NCI-H146 treated with DMSO at 0.1 percent for 48 hours (cell line): ENCODE measurements at regions not wholly inside any gene's neighbourhood (a gene's known extent, or its start where the extent isn't known, plus 50 kb on each side); places are given as distances from the start of the nearest gene placed in this dataset.
"Not testable (repeated sequence)": the region's sequence is repeated elsewhere in the genome, so short reads cannot be mapped to it uniquely, and the experiment has no call there.

Experiments used
- DNase-seq: peaks from one replicate; lab custom pipeline; 2025; ENCODE audit not compliant: unreplicated experiment; lab: John Stamatoyannopoulos, UW

DNA sequence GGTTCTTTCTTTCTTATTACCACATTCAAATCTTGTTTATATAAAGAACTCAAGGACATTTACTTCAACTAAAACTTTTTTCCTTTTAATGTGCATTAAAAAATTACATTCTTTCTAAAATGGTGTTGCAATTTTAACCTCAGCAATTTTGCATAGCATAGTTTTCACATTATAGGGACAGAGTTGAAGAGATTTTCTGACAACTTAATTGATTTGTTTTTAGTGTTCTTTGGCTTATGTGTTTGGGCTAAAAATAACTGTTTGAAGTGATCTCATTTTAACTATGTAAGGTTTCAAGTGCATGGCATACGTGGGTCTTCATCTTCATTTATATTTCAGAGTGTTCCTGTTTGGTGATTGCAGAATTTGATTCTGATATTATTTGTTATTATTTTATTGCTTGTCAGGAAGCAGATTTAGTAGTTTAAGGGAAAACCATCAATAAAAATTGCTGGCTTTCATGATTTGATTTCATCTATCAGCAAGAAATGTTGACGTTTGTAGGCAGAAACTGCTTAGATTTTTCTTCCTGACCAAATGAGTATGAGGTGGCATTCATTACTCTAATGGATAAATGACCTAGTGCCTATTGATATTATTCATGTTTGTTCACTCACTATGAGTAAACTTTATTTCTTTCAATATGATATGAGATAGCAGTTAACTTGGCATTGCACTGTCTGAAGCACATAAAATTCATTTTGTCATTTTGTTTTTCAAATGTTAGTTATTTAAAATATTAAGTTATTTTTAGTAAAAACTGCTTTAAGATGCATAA is 398.4 kb downstream of the NUP35 start:
- DNase-seq, result no peak

DNA sequence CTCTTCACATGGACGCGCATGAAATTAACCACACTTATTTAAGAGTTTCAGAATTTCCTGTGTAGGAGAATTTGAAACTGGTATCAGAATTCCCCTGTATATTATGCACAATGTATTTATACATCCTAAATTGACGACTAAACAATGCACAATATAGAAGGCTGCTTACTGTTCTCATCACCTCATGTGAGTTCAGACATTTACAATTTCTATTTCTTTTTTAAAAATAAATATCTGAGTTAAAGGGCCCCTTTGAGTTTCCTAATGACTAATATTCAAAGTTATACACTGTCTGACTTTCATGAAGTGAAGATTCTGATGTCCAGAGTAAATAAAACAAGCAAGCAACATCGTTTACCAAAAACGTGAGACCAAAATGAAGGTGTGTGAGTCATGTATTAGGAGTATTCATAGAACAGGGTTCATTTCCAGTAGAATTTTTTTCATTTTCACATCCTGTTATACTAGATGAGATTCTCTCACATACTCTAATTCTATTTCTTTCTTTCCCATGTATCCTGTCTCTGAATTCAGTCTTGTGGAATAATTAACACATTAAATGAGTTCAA is 406.2 kb downstream of the NUP35 start:
- DNase-seq, result no peak

DNA sequence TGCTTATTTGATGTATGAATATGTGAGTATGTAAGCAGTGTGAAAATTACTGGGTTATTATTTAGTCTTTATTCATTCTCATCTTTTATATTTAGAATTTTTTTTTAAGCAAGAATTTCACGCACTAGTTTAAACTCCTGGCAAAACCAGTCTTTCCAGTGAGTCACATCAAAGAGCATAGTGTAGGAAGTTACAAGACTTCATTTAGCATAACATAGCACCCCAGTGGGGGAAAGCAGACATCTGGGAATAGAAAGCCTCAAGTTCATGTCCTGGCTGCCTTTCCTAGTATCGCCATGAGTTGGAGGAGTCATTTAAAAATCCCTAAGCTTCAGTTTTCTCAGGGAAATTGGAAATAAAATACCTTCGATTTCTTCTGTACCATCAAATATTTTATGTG is 408.3 kb downstream of the NUP35 start:
- DNase-seq, result no peak

DNA sequence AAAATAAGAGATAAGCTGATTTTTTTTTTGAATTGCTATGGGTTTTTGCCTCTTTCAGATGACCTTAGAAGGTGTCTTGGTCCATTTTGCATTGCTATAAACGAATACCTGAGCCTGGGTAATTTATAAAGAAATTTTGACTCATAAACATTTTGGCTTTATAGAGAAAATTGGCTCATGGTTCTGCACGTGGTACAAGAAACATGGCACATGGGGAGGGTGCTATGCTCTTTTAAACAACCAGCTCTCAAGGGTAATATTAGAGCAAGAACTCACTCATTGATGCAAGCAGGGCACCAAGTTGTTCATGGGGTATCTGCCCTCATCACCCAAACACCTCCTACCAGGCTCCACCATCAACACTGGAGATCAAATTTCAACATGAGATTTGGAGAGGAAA is 408.8 kb downstream of the NUP35 start:
- DNase-seq, result no peak

DNA sequence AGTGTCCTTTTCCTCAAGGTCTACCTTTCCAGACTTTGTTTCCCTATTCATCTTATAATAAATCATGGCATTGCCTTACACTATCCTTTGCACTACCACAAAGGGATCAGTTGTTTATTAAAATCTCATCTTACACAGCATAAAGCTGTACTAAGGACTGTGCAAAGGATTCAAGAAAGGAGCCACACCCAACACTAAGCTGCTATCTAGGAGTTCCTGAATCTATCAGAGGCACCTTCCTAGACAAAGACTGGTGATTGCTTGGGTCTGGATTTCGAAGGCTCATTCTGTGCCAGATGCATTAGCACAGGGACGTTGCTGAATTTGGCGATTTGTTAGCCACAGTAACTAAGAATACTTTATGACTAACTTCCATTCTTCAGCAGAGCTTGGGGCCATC is 412.0 kb downstream of the NUP35 start:
- DNase-seq, result no peak

DNA sequence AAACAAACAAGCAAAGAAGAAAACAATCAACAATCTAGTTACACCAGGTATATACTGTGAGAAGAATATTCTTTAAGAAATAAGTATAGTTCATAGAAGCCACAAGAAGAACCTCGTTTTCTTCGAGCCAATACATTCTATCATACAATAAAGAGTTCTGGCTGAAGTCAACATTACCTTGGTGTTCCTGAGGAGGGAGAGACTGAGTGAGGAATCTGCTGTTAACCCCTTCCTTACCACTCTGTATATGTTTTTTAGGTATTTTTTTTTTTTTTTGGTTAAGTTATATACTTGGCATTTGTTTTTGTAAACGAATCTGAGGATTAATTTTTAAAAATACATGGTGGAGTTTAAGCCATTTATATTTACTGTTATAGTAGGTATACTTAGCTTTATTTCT is 412.5 kb downstream of the NUP35 start:
- no peak for DNase-seq

DNA sequence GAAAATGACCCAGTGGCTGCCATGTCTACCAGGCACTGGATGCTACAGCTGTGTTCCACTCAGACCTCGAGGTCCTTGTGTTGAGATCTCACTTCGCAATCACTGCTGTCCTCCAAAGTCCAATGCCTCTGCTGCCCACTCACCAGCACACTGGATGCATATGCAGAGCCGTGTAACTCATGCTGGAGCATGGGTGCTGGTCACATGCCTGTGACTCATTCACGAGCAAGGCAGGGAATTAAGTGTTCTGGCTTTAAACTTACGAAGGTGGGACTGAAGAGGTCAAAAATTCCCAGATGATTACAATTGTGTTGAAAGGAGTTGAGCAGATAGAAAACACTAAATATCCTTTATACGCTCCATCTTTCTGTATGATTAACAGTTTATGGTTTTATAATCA is 417.5 kb downstream of the NUP35 start:
- no peak for DNase-seq

DNA sequence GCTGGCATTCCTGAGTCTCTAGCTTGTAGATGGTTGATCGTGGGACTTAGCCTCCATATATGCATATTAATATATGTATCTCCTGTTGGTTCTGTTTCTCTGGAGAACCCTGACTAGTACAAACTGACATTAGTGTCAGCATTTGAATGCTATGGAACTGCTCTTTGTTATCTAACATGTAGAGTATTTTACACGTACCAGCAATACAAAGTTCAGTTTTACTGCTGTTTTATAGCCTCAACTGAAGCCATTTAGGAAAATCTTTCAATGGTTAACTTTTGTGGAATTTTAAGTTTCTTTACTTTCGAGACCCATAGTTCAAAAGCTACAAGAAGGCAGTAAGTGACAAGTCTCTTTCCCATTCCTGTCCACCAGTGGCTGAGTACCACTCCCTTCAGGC is 418.4 kb downstream of the NUP35 start:
- DNase-seq, result no peak

DNA sequence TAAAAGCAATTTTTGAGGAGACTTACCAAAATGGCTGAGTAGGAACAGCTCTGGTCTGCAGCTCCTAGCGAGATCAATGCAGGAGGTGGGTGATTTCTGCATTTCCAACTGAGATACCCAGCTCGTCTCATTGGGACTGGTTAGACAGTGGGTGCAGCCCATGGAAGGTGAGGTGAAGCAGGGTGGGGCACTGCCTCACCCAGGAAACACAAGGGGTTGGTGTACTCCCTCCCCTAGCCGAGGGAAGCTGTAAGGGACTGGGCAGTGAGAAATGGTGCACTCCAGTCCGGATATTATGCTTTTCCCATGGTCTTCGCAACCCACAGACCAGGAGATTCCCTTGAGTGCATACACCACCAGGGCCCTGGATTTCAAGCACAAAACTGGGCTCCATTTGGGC is 419.0 kb downstream of the NUP35 start:
- DNase-seq, result no peak

DNA sequence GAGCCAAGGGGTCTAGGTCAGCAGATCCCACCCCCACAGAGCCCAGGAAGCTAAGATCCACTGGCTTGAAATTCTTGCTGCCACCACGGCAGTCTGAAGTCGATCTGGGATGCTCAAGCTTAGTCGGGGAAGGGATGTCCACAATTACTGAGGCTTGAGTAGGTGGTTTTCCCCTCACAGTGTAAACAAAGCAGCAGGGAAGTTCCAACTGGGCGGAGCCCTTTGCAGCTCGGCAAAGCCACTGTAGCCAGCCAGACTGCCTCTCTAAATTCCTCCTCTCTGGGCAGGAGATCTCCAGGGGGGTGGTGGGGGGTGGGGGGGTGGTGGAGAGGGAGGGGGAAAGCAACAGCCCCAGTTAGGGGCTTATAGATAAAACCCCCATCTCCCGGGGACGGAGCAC is 419.5 kb downstream of the NUP35 start:
- DNase-seq, result no peak

DNA sequence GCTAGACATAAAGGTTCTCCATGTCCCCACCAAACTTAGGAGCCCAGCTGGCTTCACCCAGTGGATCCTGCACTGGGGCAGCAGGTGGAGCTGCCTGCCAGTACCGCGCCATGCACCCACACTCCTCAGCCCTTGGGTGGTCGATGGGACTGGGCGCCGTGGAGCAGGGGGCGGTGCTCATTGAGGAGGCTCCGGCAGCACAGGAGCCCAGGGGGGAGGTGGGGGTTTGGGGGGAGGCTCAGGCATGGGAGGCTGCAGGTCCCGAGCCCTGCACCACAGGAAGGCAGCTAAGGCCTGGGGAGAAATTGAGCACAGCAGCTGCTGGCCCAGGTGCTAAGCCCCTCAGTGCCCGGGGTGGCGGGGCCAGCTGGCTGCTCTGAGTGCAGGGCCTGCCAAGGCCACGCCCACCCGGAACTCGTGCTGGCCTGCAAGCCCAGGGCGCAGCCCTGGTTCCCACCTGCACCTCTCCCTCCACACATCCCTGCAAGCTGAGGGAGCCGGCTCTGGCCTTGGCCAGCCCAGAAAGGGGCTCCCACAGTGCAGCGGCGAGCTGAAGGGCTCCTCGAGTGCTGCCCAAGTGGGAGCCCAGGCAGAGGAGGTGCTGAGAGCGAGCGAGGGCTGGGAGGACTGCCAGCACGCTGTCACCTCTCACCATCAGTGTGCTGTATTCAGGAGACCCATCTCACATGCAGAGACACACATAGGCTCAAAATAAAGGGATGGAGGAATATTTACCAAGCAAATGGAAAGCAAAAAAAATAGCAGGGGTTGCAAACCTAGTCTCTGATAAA is 422.5 kb downstream of the NUP35 start:
- DNase-seq, result not testable (repeated sequence)

DNA sequence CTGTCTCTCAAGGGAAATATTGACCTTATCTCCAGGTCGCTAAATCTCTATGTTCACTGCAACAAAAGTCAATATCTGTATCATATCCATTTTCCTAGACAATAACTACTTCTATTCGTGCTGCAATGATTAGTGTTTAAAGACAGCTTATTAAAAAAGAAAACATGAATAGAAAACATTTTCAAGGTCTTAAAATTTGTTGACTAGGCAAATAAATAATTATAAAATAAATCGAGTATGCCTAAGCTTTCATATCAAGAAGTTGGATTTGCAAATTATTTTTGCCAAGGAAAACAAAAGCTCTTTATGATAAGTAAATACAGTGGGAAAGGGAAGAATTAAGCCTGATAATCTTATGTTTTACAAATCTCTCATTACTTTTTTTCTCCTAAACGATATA is 428.5 kb downstream of the NUP35 start:
- peak; percentile 36 for DNase-seq

DNA sequence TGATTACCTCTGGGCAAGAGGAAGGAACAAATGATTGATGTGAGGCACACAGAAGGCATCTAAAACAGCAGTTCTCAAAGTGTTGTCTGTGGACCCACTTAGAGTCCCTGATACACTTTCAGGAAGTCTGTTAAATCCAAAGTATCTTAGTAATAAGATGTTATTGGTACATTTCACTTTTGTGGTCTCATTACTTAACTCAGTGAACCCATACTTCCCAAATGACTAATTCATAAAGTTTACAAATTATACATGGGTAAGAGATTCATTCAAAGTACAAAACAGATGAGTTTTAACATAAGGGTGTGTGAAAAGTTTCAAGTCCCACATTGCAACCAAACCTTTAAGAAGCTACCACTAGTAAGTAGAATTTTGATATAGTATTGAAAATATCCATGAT is 440.5 kb downstream of the NUP35 start:
- no peak for DNase-seq

DNA sequence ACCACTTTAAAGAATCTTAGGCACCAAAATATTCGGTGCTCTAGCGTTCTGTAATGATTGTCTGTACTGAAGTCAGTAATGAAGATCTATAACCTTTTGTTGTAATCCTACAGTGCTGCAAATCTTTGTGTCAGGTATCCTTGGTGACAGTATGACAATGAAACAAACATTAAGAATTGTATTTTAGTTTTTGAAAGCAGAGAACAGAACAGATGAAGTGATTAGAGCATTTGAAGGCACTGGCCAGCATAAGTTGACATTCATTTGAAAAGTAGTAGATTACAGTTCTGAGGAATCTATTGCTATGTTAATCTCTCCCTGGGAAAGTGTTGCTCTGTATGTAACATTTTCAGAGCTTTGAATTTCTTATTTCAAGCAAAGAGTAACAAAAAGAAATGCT is 451.2 kb downstream of the NUP35 start:
- DNase-seq, result no peak

DNA sequence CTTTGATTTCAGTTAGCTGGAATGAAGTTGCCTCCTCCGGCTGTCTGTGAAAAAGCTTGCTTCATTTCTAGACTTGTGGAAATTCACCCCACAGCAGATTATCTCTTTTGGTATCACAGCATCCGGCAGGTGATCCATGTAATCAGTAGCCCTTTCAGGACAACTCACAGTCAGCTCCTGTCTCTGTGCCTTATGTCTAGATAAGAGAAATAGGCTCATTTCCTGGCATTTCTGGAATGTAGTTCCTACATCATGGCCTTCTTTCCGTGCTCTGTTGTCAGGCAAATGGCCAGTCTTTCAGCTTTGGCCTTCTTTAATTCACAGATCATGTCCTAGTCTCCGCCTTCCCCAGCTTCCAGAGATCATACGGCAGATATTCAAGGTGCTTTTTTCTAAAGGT is 455.4 kb downstream of the NUP35 start:
- DNase-seq, result no peak

DNA sequence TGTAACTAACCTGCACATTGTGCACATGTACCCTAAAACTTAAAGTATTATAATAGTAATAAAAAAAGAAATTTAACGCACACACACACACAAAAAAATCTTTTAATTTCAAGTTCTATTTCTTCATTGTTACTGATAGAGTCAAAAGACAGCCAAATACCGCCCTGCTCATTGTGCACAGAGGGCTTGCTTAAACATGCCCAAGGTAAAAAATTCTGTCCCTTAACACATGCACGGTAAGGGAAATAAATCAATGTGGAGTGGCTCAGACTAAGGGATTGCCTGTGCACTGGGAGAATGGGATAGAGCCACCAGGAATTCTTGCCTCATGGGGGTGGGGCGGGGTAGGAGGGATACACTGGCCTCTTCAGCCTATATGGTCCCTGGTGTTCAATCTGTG is 468.0 kb downstream of the NUP35 start:
- no peak for DNase-seq

DNA sequence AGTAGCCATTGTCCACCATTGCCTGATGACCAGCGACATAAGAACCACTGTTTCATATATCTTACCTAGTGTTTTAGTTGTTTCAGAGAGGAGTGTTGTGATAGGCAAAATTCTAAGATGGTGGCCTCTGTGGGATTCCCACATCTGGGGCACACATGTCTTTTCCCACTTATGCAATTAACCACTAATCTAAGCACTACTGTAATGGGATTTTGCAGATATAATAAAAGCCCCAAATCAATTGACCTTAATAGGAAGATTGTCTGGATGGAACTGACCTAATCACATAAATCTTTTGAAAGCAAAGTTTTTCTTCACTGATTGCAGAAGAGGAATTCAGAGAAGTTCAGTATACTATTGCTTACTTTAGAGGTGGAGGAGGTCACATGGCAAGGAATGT is 469.9 kb downstream of the NUP35 start:
- no peak for DNase-seq

DNA sequence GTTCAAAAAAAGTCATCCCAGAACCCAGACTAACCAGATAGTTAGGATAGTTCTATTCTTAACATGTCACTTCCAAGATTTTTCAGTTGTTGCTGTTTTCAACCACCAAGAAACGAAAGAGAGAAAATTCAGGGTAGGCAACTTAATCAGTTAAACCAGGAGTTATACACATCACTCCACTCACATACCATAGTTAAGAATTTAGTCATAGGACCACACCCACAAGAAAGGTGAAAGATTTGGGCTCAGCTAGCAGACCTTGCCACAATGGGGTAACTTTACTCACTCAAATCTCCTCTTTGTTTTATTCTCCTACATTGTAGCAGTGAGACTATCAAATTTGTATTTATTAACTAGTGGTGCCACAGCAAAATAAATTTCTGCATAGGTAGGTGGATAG is 473.6 kb downstream of the NUP35 start:
- no peak for DNase-seq

DNA sequence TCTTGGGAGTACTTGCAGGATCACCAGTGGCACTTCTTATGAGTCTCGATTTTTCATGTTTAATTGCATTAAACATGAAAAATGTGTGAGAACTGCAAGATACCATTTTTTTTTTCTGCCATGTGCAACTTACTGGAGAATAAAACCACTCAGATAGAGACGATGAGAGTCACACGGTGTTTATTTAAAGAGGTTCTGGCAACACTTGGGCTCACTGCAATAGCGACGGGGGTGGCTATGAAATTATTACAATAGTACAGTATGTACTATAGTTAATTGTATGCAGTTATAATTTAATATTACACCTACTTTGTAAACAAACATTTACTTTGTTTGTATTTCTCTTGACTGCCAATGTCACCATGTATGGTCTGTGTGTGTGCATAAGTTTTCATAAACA is 479.8 kb downstream of the NUP35 start:
- no peak for DNase-seq

DNA sequence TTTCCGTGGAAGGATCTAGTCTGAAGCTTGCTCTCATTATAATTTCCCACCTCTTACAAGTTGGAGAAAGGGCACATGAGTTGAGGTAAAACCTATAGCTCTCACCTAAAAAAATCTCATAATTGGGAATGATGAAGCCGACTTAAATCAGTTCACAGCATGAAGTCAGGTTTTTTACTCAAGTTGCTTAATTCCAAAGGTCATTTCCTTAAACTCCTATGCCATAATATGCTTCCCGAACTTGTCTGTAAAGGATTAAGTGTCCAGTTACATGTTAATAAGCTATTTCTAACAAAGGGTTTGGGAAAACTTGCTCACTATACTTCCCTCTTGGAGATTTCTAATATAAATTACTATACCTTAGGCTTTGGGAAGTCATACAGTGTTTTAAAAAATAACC is 481.2 kb downstream of the NUP35 start:
- DNase-seq, result no peak

DNA sequence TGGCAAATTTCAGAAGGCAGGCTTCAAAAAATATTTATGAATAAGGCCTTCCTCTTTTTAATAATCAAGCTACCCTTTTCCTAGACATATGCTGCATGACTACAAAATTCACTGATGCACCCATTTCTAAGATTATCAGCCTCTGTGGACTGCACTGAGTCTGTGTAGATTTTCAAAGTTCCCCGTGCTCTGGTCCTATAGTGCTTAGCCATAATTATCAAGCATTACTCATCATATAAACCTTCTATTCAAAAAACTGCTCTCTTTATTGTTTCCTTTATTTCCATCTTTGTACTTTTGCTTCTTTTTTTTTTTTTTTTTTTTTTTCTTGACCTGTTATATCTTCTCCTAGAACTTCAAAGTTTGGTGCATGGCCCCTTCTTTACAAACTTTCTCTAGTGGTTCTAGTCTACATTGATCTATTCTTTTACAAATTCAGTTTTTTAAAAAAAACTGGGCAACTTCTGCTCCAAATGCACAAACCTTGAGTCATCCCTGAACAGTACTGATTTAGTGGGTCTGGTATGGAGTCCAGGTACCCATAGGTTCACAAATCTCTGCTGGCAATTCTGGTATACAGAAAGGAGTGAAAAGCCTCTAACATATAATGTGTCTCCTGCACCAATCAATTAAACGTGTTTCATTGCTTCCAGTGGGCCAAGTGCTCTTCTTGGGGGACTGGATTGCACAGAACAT is 481.9 kb downstream of the NUP35 start:
- no peak for DNase-seq

DNA sequence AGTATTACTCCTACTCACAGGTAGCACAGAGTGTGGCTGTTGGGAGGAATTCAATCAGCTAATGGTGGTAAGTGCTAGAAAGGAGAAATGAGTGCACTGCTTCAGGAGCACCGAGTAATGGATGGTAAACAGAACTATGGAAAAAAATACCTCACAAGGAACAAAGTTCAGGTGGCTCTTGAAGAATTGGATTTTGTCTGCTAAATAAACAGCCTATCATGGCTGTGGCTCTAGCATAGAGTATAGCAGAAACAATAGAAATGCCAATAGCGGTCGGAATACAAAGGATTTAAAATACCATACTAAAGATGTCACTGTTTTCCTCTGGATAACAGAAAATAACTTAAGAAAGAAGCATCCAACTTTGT is 482.5 kb downstream of the NUP35 start:
- DNase-seq, result no peak
